ENCODE measurements at regions not wholly inside any gene's neighbourhood (a gene's known extent, or its start where the extent isn't known, plus 50 kb on each side); places are given as distances from the start of the nearest gene placed in this dataset.

- TF ChIP-seq, protein P1, sequence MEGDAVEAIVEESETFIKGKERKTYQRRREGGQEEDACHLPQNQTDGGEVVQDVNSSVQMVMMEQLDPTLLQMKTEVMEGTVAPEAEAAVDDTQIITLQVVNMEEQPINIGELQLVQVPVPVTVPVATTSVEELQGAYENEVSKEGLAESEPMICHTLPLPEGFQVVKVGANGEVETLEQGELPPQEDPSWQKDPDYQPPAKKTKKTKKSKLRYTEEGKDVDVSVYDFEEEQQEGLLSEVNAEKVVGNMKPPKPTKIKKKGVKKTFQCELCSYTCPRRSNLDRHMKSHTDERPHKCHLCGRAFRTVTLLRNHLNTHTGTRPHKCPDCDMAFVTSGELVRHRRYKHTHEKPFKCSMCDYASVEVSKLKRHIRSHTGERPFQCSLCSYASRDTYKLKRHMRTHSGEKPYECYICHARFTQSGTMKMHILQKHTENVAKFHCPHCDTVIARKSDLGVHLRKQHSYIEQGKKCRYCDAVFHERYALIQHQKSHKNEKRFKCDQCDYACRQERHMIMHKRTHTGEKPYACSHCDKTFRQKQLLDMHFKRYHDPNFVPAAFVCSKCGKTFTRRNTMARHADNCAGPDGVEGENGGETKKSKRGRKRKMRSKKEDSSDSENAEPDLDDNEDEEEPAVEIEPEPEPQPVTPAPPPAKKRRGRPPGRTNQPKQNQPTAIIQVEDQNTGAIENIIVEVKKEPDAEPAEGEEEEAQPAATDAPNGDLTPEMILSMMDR (IDR thresholded peaks at IDR 0.05; ENCODE audit: low read length), result no peak
- TF ChIP-seq EZH2 (optimal IDR thresholded peaks at IDR 0.05; ENCODE audit: low read depth, low read length) (no peak), EZH2phosphoT487 (IDR thresholded peaks at IDR 0.05; ENCODE audit: low read length) (no peak)
Measured at GRCh38 chr15:95027981-95028380, 796.6 kb downstream of the MCTP2 start.

Measured in MM.1S (cell line).